22Rv1 (cell line): ENCODE measurements at regions not wholly inside any gene's neighbourhood (a gene's known extent, or its start where the extent isn't known, plus 50 kb on each side); places are given as distances from the start of the nearest gene placed in this dataset.

Experiments used
- CTCF ChIP-seq: fragments of 450-650 bp; IDR thresholded peaks from 2 replicates; pipeline ENCODE4 v1.5.1; 2017; ENCODE audit warnings: mild to moderate bottlenecking
- ZFX ChIP-seq: fragments of 450-650 bp; IDR thresholded peaks from 2 replicates; pipeline ENCODE4 v1.6.1; 2017; ENCODE audit warnings: antibody characterized with exemption, borderline replicate concordance

GRCh38 chr12:86796550-86796949, 540.4 kb upstream of the MGAT4C start:
- TF ChIP-seq CTCF (no peak), ZFX (no peak)
